A204.1 (cell line): ENCODE measurements at regions not wholly inside any gene's neighbourhood (a gene's known extent, or its start where the extent isn't known, plus 50 kb on each side); places are given as distances from the start of the nearest gene placed in this dataset.
A peak's percentile ranks its signal among the peaks of the same experiment; 100 is the strongest.
"Not testable (repeated sequence)": the region's sequence is repeated elsewhere in the genome, so short reads cannot be mapped to it uniquely, and the experiment has no call there.

ENCODE experiments used
- FAIRE-seq: peaks from 2 replicates; lab custom pipeline; 2012; peaks lifted over from hg19 to GRCh38; lab: Jason Lieb, UNC

GRCh38 chr16:24624102-24624501, 84.7 kb downstream of the RBBP6 start:
- no peak for FAIRE-seq

GRCh38 chr16:24626256-24626655, 86.9 kb downstream of the RBBP6 start:
- no peak for FAIRE-seq

- no peak for FAIRE-seq
These were observed 94.5 kb upstream of the TNRC6A start for GRCh38 chr16:24634919-24635318.

GRCh38 chr16:24635900-24636610, 93.4 kb upstream of the TNRC6A start:
- FAIRE-seq = no peak

GRCh38 chr16:24639769-24640168, 89.7 kb upstream of the TNRC6A start:
- FAIRE-seq = no peak

- FAIRE-seq = no peak
These were observed 86.0 kb upstream of the TNRC6A start for GRCh38 chr16:24643489-24643888.

- no peak for FAIRE-seq
These were observed 83.5 kb upstream of the TNRC6A start for GRCh38 chr16:24645739-24646645.

- FAIRE-seq = no peak
These were observed 82.8 kb upstream of the TNRC6A start for GRCh38 chr16:24646646-24646995.

GRCh38 chr16:24652209-24652712, 77.2 kb upstream of the TNRC6A start:
- no peak for FAIRE-seq

GRCh38 chr16:24652803-24653202, 76.6 kb upstream of the TNRC6A start:
- no peak for FAIRE-seq

- no peak for FAIRE-seq
These were observed 75.7 kb upstream of the TNRC6A start for GRCh38 chr16:24653725-24654124.

- FAIRE-seq = not testable (repeated sequence)
These were observed 63.5 kb upstream of the TNRC6A start for GRCh38 chr16:24665942-24666341.

GRCh38 chr16:24667244-24667764, 62.1 kb upstream of the TNRC6A start:
- no peak for FAIRE-seq

GRCh38 chr16:24668481-24669061, 60.9 kb upstream of the TNRC6A start:
- FAIRE-seq = peak; percentile 78

GRCh38 chr16:24670623-24671454, 58.6 kb upstream of the TNRC6A start:
- FAIRE-seq = peak; percentile 52

- no peak for FAIRE-seq
These were observed 57.9 kb upstream of the TNRC6A start for GRCh38 chr16:24671455-24671954.

- no peak for FAIRE-seq
These were observed 56.3 kb upstream of the TNRC6A start for GRCh38 chr16:24673155-24673554.

GRCh38 chr16:24674877-24675276, 54.6 kb upstream of the TNRC6A start:
- FAIRE-seq = no peak

GRCh38 chr16:24677388-24677787, 52.1 kb upstream of the TNRC6A start:
- no peak for FAIRE-seq
